NCI-H2196 (cell line): ENCODE measurements at regions not wholly inside any gene's neighbourhood (a gene's known extent, or its start where the extent isn't known, plus 50 kb on each side); places are given as distances from the start of the nearest gene placed in this dataset.
A peak's percentile ranks its signal among the peaks of the same experiment; 100 is the strongest.

Source experiments
- DNase-seq: peaks from one replicate; lab custom pipeline; 2025; ENCODE audit not compliant: unreplicated experiment; lab: John Stamatoyannopoulos, UW

DNA sequence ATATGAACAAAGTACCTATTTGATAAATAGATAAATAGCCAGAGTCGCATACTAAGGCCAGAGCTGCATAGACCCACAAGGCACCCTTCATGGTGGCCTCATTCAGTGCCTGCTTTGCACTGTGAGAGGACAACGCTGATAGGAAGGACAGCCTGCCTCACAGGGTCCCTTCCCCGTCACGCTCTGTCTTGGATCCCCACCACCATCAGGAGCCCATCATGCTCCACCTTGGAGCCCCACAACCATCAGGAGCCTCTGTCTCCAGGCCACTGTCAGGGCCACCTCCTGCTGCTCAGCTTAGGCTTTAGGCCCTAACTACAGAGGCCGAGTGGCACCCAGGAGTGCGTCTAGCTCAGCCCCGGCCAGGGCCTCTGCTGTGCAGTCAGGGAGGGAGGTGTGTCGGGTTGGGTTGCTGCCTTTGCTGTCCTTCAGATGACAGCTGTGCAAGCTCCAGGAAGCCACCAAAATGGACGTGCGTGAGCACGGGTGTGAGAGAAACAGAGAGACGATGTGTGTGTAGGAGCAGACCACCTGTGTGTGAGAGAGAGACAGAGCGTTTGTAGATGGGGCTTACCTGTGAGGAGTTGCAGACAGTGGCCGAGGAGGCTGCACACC is 516.9 kb downstream of the GLRX3 start:
- no peak for DNase-seq

DNA sequence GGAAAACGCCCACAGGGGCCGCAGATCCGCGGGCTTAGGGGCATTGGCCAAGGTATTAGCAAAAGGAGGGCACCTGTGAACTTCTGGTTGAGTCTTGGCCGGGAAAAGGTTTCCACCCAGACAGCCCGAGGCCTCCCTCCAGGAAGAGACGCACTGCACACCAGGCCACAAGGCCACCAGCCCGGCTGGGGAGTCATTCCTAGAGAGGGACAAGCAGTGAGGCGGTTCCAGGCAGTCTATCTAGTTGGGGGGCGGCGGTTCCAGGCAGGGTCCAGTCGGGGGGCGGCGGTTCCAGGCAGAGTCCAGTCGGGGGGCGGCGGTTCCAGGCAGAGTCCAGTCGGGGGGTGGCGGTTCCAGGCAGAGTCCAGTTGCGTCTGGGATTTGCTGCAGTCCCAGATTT is 518.5 kb downstream of the GLRX3 start:
- DNase-seq: no peak

DNA sequence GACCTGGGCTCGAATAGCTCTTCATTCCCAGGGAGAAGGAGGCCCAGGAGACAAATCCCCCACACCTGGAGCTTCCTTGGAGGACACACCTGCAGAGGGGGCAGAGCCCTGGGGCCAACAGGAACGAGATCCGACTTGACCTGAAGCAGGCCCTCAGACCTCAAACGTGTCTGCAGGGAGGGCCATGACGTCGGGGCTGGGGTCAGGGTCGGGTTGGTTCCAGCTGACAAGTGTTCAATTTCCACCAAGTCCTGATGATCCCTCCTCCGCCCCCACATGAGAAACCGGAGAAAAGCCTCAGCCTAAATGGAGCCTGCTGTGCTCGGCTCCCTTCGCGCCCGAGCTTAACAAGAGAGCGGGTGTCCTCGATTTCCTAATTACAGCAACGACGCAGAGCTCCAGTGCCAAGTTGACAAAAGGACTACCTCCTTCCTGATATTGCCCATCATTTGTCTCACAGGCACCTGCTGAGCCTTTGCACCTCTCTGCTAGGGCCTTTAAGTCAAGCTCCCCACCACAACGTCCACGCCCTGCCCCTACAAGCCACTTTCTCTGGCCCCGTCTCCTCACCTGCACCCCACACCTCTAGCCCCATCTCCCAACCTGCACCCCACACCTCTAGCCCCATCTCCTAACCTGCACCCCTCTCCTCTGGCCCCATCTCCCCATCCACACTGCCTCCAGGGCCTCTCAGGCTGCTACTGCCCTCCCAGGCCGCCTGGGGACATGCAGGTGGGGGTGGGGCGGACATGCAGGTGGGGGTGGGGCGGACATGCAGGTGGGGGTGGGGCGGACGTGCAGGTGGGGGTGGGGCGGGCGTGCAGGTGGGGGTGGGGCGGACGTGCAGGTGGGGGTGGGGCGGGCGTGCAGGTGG is 519.4 kb downstream of the GLRX3 start:
- no peak for DNase-seq

DNA sequence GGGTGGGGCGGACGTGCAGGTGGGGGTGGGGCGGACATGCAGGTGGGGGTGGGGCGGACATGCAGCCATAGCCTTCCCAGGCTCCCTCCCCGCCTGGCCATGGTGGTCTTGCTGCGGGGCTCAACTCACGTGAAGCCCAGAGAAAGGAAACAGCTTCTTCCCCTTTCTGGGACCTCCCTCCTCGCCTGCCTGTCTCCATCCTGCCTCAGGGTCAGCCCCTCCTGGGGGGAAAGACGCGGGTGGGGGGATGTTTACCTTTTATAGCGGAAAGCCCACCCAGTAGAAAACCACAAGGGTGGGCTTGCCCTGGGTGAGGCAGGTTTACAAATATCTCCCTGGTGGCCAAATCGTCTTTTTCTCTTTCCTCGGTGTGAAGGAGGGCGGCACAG is 520.0 kb downstream of the GLRX3 start:
- DNase-seq: no peak

DNA sequence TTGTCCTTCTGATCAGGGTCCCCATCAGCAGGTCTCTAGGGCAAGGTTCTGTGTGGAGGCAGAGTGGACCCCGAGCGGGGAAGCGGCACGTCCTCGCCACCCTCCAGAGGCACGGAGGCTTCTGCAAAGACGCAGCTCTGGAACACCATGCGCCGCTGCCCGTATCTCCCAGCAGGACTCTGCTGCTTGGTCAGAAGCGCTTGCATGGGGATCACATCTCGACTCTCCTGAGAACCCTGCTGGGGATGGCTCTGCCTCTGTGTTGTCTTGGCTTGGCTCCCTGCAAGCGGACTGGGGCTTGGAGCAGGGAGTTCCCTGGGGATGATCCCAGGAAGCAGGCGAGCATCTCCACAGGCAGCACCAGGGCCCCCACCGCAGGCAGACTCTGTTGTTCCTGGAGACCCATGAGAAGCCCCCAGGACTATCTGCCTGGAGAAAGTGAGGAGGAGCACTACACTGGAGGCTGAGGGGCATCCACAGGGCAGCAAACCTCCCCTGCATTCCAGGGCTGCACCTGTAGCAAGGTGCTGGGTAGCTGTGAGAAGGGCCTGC is 520.5 kb downstream of the GLRX3 start:
- no peak for DNase-seq

DNA sequence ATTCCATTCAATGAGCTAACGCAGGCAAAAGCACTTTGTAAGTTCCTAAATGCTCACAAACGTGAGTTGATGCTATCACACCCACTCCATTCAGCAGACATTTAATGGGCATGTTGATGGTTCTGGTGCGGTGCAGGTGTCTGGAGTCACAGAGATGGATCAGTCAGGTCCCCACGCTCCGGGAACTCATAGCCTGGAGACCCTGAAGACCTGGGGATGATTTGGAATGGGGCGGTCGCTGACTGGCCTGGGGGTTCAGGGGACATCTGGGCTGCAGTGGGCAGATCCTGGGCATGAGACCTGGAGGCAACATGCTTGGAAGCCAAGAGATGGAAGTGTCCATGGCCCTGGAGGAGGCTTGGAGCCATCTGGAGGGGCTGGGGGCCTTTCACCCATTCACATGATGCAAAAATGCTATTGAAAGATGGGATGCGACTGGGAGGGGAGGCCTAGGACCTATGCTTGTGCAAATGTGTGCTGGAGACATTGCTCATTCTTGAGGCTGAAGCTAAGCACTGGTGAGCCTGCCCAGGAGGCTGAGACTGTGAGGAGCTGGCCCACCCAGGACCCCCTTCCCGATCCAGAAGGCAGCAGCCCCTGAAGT is 522.6 kb downstream of the GLRX3 start:
- DNase-seq: no peak

DNA sequence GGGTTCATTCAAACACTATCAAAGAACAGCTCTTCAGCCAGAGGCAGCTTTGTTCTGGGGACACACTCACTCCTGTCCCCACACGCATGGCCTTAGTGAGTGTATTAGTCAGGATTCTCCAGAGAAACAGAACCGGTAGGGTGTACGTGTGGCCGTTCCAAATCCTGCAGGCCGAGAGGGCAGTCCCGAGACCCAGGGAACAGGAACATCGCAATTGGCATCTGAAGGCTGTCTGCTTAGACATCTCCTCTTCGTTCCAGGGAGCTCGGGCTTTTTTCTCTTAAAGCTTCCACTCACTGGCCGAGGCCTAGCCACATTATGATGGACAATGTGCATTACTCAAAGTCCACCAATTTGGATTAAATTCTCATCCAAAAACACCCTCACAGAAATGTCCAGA is 523.3 kb downstream of the GLRX3 start:
- DNase-seq: no peak

DNA sequence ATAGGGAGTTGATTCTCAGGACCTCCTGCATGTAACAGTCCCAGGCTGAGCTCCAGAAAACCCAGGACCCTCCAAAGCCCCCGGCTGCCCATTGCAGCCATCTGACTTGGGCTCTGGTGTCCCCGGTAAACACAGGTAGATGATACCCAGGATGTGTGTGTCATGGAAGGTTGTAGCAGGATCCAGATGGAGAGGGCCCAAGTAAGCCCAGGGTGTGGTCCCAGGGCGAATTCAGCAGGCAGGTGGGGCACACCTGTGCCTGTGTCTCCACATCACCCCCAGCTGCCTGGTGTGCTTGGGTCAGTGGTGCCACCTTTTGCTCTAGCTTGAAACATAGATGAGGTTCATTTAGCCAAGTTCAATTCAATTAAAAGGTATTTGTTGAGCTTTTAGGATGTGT is 524.1 kb downstream of the GLRX3 start:
- no peak for DNase-seq

DNA sequence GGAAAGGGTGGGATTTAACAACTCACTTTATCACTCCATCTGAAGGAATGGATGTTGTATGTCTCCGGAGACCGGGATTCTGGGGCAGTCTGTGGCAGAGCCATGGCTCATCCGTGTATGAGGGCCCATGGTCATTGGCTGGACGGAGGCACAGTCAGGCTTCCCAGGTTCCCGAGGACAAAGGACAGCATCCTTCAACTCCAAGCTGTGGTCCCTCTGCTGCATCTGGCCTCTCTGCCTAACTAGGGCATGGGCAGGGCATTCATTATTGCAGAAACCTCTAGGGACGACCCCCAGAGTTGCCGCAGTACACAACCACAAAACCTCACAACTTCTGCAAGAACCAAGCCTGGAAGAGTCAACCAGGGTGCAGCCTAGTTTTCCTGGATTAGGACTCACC is 525.2 kb downstream of the GLRX3 start:
- no peak for DNase-seq

DNA sequence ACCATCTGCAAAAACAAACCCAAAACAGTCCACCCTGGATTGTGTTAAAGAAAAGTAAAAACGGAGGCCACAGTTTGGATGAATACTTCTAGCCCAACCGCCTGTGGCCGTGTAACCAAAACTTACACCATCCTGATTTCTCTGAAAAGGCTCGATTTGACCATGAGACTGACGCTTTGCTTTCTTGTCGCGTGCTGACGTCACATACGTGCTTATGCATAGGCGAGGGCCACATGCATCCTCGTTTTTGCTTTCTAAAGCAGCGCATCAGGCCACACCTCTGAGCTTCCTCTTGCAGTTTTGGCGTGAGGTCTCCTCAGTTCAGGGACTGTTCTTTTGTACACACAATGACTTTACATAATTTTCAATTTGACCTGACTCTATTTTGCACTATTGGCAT is 526.6 kb downstream of the GLRX3 start:
- DNase-seq: no peak

DNA sequence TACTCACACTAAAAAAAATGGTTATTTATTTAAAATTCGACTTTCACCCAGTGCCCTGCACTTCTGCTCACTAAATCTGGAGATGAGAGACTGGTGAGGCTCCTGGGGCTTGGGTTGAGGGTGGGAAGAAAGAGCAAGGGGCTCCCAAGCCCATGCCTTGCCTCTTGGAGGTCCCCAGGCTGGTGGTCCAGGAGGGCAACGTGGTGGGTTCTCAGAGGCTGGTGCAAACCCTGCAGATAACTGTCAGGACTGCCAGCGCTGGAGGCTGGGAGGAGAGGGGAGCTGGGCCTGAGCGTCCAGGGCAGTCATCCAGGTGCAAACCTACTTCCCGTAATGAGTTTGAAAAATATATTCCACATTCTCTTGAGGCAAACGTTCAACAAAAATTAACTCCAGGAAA is 528.3 kb downstream of the GLRX3 start:
- DNase-seq: no peak

DNA sequence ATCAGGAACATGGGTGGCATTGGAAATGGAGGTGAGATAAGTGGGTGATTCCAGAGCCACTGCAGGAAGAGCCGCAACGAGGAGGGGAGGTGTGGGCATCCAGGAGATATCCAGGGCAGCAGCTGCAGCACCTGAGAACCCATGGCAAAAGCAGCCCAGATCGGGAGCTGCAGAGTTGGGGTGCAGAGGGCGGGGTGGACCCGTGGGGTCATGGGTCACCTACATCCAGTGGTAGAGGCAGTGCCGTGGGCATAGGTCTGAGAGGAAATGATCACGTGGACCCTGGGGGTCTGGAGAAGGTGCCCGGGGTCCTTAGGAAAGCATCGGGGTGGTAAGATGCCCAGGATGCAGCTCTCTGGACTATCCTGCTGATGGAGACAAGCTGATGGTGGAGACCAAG is 530.0 kb downstream of the GLRX3 start:
- no peak for DNase-seq

DNA sequence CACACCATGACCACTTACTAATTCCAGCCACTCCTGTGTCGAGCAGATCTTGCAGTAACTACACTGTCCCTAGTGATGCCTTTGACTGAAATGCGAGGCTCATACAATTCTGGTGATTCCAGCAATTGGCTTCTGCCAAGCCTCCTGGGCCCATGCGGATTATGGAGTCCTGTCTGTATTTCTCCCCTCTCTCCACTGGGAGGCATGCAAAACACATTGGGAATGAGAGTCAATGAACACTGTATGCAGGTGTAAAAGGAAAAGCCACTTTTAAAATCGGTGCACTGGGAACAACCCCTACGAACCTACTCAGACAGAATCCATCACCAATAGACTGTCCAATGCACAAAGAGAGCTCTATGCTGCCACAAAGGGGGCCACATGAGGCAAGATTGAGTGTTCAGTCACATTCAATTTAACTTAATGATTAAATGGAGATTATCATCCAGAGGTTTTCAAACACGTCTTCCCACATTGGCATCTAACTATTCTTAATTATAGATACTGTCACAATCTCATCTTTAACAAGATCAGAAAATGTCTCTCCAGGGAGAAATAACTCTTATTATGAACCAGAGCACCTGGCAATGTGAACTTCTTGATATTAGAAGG is 550.6 kb downstream of the GLRX3 start:
- DNase-seq: peak; percentile 21

DNA sequence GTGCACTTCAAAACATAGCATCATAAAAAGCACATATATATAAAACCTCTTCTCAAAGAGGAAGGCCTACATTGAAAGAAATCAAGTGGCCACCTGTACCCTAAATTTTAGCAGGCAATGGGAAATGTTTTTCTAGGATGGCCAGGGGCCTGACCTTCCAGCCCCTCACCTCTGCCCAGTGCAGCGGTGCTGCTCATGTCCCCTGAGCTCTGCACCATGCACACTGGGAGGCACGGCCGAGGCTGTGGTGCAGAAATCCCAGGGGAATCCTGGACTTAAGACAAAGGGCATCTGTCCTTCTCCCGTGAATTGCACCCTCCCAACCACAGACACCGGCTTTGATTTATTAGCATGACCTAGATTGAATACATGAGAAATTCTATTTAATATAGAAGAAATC is 551.4 kb downstream of the GLRX3 start:
- DNase-seq: no peak

DNA sequence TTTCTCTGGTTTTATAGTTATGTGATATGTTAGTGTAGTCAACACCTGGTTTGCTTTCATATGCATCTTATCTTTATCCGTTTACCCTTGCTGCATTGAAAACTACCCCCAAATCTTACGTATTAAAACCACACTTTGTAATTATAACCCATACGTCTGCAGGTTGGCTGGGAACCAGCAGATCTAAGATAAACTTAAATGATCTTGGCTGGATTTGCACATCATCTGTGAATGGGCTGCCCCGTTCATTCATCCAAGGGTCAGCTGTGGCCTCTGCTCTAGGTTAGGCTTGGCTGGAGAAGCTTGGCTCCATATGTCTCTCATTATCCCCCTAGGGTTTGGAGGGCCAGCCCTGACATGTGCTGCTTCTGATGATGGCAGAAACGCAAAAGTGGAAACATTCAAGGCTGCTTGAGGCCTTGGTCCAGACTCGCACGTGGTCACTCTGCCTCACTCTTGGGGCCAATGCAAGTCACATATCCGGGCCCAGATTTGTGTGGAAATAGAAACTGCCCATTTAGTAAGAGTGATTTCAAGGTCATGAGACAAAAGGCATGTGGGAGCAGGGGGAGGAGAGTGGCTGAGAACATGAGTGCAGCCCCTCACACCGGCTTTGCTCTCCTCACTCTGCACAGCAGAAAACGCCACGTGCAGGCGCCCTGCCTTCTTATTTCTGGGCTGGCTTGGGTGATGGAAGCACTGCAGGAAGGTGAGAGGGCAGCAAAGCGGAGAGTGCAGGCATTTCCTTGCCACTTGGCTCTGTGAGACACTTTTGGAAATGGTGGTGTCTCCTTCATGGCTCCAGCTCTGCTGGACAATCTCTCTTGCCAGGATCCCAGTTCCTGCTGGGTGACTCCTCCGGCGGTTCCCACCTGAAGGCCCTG is 553.8 kb downstream of the GLRX3 start:
- no peak for DNase-seq

DNA sequence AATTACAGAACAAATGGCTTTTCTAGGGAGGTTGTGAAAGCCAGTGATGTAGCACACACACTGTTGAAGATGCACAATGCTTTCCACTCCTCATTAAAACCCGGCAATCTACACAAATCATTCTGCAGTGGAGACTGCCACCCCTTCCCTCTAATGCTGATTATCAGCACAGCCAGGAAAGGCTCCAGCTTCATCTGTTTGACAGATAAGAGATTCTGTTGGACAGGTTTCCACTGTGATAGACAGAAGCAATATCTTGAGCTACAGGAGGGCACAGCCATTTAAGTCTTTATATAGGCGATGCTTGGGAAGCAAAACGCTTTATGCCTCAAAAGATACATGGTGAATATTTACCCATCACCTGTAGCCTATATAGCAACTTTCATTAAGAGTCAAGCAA is 555.6 kb downstream of the GLRX3 start:
- DNase-seq: no peak

DNA sequence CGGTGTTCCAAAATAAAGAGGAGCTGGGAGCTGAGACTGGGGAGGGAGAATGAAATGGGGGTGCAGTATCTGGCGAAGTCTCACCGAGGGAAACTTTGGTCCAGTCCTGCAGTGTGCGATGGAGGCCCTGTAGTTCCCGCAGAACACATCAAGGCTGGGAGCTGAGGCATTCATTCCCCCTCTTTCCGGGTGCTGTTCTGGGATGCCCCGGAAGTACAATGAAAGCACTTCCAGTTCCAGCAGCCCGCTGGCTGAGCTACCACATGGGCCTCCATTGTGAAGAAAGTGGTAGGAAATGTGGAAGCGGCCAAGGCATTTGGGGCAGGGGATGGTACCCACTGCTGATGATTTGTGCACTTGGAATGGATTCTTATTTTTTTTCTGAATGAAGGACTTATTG is 560.7 kb downstream of the GLRX3 start:
- DNase-seq: no peak

DNA sequence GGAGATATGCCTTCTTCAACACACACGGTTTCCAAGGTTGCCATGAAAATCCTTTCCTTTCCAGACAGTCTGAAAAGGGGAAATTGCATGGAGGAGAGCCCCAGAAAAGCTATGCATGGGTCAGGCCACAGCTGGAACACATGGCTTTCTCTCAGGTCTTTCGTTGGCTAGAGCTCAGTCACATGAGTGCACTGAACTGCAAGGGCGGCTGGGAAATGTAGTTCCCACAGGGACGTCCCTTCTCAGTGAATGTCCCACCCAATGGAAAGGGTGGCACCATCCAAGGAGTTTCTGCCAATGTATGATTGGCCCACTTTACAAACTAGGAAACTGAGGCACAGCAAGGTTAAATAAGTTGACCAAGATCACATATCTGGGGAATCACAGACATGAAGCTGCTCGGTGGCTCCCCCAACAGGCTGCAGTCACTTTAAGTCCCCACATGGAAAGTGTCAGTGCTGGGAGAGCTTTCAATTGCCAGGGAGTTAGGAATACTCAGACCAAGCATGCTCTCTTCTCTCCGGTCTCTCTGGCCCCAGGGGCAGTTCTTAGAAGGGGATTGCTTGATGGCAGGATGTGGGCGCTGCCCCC is 571.3 kb downstream of the GLRX3 start:
- DNase-seq: no peak

DNA sequence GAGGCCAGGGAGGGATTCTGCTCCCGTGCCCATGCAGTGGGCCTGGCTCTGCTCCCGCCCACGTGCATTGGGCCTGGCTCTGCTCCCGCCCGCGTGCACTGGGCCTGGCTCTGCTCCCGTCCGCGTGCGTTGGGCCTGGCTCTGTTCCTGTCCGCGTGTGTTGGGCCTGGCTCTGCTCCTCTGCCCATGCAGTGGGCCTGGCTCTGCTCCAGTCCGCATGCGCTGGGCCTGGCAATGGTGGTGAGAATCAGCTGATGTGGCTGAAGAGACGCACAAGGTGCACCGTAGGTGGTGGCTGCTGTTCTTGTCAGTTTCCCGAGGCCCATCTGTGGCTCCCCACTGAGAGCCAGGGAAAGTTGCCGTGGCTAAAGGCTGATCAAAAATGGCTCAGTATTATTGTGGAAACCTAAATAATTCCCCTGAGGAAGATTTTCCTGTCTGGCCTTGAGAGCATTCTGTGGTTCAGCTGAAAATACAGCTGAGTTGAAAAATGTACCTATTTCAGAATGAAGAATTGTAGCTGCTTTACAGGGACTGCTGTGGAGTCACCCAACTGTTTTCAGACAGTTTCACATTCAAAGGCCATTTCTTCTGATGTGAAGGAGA is 572.4 kb downstream of the GLRX3 start:
- DNase-seq: no peak

DNA sequence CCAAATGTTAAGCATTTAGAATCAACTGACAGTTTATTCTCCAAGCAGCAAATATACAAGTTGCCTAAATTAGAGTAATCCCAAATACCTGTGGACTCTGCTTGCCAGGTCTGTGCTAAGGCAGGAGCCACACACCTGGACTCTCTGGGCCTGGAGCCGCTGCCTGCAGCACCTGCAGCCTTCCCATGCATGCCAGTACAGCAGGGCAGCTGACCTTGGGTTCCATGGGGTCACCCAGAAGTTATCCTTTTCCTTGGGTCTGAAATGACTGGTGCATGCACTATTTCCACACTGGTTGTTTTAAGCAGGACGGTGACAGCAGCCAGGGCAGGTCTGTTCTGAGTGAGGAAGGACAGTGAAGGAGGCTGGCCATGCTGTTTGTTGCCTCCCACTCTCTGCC is 573.2 kb downstream of the GLRX3 start:
- DNase-seq: no peak
